IgD-negative memory B cell (primary cell): ENCODE measurements at regions not wholly inside any gene's neighbourhood (a gene's known extent, or its start where the extent isn't known, plus 50 kb on each side); places are given as distances from the start of the nearest gene placed in this dataset.

Experiments
- H3K27ac Mint-ChIP-seq, 3 donors: one replicate each; pipeline ENCODE4 v1.8.0; 2020 to 2022; ENCODE audit warnings: mild to moderate bottlenecking in 3 of 3, mixed read lengths in 3 of 3, moderate library complexity in 1 of 3
- H3K27me3 Mint-ChIP-seq: one replicate; pipeline ENCODE4 v1.8.0; 2021; ENCODE audit warnings: mixed read lengths
- H3K36me3 Mint-ChIP-seq: one replicate; pipeline ENCODE4 v1.8.0; 2020; ENCODE audit warnings: mild to moderate bottlenecking, mixed read lengths
- H3K4me1 Mint-ChIP-seq, 3 donors: one replicate each; pipeline ENCODE4 v1.8.0; 2020 to 2022; ENCODE audit warnings: mixed read lengths in 3 of 3, mild to moderate bottlenecking in 1 of 3
- H3K4me3 Mint-ChIP-seq, 4 donors: one replicate each; pipeline ENCODE4 v1.8.0; 2020 to 2022; ENCODE audit warnings: mild to moderate bottlenecking in 4 of 4, mixed read lengths in 4 of 4, moderate library complexity in 3 of 4
- H3K9me3 Mint-ChIP-seq, 3 donors: one replicate each; pipeline ENCODE4 v1.8.0; 2020 to 2021; ENCODE audit warnings: mixed read lengths in 3 of 3, mild to moderate bottlenecking in 1 of 3

DNA sequence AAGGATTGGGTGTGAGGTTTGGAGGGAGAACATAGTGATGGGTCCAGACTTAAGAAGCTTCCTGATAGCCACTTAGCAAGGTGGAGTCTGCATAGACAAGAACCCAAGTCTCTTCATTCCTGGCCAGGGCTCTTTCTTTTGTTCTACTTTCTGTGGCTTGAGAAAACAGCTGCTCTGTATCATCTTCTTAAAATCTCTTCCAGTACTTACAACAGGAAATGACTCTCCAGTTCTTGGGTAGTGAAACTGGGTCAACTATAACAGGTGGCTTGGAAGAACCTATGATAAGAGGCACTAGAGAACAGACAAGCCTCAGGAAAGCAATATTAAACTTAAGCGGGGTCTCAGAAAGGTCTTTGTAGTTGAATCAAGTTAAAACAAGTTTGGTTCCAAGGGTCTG lies 148.1 kb upstream of the USP24 start:
- Mint-ChIP-seq H3K27ac (no peak overlapping the region), H3K4me3 (no peak overlapping the region), H3K27me3 (peaks cover 6% of the 10 kb centered on the region), H3K36me3 (no peaks in the 10 kb centered on the region), H3K9me3 (peaks cover 0 to 4% (median 3%) of the 10 kb centered on the region in 3 donors), H3K4me1 (no peaks in the 10 kb centered on the region)

DNA sequence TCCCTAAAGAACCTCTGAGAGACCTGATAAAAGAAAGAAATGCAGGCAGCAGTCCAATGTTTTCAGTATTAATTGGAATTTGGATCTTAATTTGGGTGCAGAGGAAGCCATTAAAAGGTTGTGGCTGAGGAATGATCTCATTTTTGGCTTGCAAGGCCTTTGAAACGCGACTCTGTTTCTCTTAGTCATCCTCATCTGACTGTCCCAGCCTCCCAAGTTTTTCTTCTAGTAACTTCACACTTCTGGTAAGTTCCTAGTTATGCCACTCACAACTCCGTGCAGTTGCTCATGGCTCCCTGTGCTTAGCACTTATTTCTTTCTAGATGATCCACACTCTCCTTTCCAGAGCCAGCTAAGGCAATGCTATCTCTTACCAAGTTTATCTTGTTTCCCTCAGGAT lies 147.4 kb upstream of the USP24 start:
- no peaks in the 10 kb centered on the region for H3K9me3 Mint-ChIP-seq
- no peaks in the 10 kb centered on the region for H3K4me1 Mint-ChIP-seq
- H3K27ac Mint-ChIP-seq: peak overlapping the region in 1 of 3 donors; percentile 18
- H3K36me3 Mint-ChIP-seq: no peaks in the 10 kb centered on the region
- no peak overlapping the region for H3K4me3 Mint-ChIP-seq
- H3K27me3 Mint-ChIP-seq: peaks cover 3% of the 10 kb centered on the region

DNA sequence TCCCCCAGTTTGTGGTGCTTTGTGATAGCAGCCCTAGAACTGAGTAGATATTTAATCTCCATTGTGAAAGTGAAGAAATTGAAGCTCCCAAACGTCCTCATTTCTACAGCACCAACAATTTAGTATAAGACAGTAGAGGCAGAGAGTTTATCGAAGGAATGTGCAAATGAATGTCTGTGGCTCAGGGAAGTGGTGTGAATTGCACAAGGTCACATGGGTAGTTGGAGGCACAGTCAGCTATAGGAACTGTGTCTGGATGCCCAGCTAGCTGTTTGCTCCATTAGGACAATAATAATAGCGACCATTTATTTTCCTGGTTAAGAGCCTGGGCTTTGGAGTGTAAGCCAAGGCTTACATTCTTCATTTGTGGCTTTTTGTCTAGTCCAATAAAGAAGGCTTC lies 144.4 kb upstream of the USP24 start:
- Mint-ChIP-seq H3K27me3 (peaks cover 9% of the 10 kb centered on the region), H3K36me3 (no peaks in the 10 kb centered on the region), H3K4me3 (no peak overlapping the region), H3K9me3 (no peaks in the 10 kb centered on the region), H3K4me1 (no peaks in the 10 kb centered on the region), H3K27ac (no peak overlapping the region)

DNA sequence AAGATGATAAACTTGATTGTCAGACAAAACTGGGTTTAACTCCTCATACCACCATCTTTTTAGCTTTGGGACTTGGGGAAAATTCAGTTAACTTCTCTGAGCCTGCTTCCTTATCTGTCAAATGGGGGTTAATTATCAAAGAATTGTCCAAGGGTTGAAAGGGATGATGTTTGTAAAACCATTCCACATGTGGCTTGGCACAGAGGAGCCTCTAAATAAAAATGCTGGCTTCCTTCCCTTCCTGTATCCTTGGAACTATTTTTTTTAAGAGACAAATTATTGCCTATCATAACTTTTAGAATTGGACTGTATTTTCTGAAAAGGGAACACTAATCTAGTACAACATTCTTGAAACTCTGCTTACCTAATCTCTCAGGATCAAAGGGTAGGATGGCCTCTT lies 143.4 kb upstream of the USP24 start:
- Mint-ChIP-seq H3K4me1 (no peaks in the 10 kb centered on the region), H3K4me3 (no peak overlapping the region), H3K27ac (no peak overlapping the region), H3K27me3 (peaks cover 9% of the 10 kb centered on the region), H3K9me3 (no peaks in the 10 kb centered on the region), H3K36me3 (no peaks in the 10 kb centered on the region)

DNA sequence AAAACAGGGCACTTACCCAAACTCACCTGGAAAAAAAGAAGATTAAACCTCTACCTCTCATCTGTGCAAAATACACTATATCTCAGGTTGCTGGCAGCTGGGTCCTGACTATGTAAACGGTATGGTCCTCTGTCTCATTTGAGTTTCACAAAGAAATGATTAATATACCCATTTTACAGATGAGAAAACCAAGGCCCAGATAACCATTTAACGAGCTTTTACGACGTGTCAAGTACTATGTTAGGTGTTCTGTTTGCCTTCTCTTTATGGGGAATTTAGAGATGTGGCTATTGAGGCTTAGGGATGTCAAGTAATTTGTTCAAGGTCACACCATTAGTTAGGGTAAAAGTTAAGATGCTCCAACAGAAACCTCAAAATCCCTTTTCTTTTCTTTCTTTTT lies 140.4 kb upstream of the USP24 start:
- peaks cover 0 to 1% (median 0%) of the 10 kb centered on the region in 3 donors for H3K9me3 Mint-ChIP-seq
- no peaks in the 10 kb centered on the region for H3K36me3 Mint-ChIP-seq
- H3K27me3 Mint-ChIP-seq: peaks cover 10% of the 10 kb centered on the region
- no peak overlapping the region for H3K4me3 Mint-ChIP-seq
- no peak overlapping the region for H3K27ac Mint-ChIP-seq
- H3K4me1 Mint-ChIP-seq: no peaks in the 10 kb centered on the region

DNA sequence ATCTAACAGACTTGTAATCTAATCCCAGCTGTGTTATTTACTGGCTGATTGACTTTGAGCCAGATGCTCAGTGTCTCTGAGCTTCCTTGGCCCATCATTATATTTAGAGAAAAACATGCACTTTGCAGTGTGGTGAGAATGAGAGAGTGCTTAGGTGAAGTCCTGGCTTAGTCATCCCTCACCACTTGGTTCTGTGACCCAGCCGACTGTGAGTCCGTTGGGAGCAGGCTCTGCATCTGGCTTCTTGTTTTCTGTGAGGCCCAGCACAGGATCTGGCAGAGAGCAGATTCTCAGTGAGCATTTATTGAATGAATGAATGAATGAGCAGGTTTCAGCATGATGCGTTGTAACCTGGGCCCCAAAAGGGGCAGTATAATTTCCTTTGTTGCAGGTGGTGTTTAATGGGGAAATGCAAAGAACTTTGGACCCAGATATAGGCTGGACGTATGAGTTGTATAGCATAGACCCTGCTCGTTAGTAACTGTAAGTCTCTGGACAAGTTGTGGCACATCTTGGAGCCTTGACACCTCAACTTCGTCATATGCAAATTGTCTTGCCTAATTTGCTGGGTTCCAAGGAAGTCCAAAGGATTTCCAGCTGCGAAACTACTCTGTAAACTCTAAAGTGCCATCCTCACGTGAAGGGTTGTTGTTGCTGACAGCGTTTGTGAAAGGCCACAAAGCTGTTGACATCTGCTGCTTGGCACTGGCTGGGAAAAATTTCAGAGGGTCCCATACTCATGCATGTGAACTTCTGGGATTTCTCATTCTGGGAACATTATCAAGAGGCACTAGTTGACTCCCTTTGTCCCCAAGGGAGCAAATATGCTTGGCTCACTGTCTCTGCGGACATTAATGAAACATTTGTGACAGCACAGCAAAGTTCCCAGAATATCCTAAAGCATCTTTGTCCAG lies 138.8 kb upstream of the USP24 start:
- Mint-ChIP-seq H3K4me1 (no peaks in the 10 kb centered on the region), H3K4me3 (no peak overlapping the region), H3K36me3 (no peaks in the 10 kb centered on the region), H3K27me3 (peaks cover 8% of the 10 kb centered on the region), H3K9me3 (peaks cover 0 to 1% (median 0%) of the 10 kb centered on the region in 3 donors), H3K27ac (no peak overlapping the region)

DNA sequence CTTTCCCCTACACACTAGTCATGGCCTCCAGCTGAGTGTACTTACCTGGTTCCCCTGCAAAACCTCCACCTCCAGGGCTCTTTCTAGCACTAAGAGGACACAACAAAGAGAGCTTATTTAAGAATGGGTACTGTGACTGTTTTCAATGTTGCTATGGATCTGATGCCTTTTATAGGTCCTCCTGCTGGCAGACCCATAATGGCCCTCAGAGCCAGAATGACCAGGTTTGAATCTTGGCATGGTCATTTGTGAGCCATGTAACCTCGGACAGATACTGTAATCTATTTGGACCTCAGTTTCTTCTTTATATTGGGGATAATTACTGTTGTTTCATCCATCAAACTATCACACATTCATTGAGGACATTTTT lies 137.6 kb upstream of the USP24 start:
- no peak overlapping the region for H3K4me3 Mint-ChIP-seq
- peaks cover 0 to 1% (median 0%) of the 10 kb centered on the region in 3 donors for H3K9me3 Mint-ChIP-seq
- no peaks in the 10 kb centered on the region for H3K4me1 Mint-ChIP-seq
- H3K27ac Mint-ChIP-seq: no peak overlapping the region
- no peaks in the 10 kb centered on the region for H3K36me3 Mint-ChIP-seq
- peaks cover 8% of the 10 kb centered on the region for H3K27me3 Mint-ChIP-seq

DNA sequence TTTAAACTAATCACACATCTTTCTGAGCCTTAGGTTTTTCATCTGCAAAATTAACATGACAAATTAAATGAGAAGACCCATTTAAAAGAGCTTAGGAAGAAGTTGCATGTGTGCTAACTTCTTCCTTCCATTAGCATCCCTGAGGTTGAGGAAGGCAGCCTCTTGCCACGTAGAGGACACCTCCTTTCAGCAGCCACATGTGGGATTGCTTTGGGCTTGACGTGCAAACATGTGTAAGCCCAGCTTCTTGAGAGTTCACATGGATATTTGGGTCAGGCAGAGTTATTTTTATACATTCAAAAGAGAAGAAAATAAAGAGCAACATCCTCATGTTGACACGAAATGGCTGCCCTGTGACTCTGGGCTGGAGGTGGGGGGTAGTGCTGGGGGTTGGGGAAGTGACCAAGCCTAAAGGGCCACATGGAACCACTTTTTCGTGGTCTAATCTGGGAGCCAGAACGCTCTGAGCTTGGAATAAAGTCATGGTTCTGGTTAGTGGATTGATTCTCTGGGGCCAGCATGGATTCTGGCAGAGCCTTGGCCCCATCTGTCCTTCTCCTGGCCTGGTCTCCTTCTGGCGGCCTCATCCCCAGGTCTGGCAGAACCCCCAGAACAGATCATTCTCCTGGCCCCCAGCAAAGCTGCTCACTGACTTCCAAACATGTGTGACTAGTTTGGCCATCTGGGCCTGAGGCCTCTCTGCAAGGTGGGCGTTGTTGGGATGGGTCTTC lies 137.1 kb upstream of the USP24 start:
- Mint-ChIP-seq H3K4me3 (no peak overlapping the region), H3K9me3 (peaks cover 0 to 1% (median 0%) of the 10 kb centered on the region in 3 donors)

DNA sequence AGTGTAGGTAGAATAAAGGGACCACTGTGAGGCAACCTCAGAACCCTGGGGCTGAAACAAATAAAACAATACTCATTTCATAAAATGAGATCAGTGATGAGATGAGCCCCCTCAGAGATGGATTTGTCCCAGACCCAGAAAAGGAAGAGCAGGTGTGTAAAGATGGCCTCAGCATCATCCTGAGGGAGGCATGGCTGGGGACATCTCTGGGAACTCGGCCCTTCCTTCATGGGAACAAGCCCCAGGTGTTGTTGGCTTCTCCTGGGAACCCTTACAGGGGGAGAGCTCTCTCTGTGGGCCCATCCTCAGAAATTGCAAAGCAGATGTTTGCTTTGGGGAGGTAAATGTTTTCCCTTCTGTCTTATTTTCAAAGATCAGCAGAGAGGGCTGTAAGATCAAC lies 133.2 kb upstream of the USP24 start:
- H3K4me1 Mint-ChIP-seq: peaks cover 0 to 2% (median 2%) of the 10 kb centered on the region in 3 donors
- H3K36me3 Mint-ChIP-seq: no peaks in the 10 kb centered on the region
- H3K27ac Mint-ChIP-seq: no peak overlapping the region
- H3K27me3 Mint-ChIP-seq: peaks cover 5% of the 10 kb centered on the region
- H3K9me3 Mint-ChIP-seq: peaks cover 0 to 4% (median 1%) of the 10 kb centered on the region in 3 donors
- no peak overlapping the region for H3K4me3 Mint-ChIP-seq

More for the DNA sequence above, 137.1 kb upstream of the USP24 start:
- H3K36me3 Mint-ChIP-seq: no peaks in the 10 kb centered on the region
- H3K27ac Mint-ChIP-seq: peak overlapping the region in 1 of 3 donors; percentile 27
- H3K27me3 Mint-ChIP-seq: peaks cover 8% of the 10 kb centered on the region
- no peaks in the 10 kb centered on the region for H3K4me1 Mint-ChIP-seq

DNA sequence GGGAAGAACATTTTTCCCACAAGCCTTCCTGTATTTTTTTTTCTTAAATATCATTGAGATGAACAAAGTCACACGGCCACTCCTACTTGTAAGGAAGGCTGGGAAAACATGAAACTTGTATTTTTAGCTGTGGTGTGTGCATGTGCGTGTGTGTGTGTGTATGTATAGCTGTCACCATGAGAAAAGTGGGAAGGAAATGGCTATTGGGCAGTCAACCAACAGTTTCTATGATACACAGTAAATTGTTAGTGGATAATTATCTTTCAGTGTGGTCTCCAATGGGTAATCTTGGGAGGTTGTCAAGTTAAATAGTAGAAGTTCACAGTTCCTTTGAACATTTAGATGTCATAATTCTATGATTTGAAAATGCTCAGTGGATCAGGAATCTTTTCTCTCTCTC lies 132.7 kb upstream of the USP24 start:
- Mint-ChIP-seq H3K4me1 (peaks cover 0 to 2% (median 2%) of the 10 kb centered on the region in 3 donors), H3K9me3 (peaks cover 0 to 4% (median 1%) of the 10 kb centered on the region in 3 donors), H3K36me3 (no peaks in the 10 kb centered on the region), H3K27ac (no peak overlapping the region), H3K4me3 (no peak overlapping the region), H3K27me3 (peaks cover 5% of the 10 kb centered on the region)

DNA sequence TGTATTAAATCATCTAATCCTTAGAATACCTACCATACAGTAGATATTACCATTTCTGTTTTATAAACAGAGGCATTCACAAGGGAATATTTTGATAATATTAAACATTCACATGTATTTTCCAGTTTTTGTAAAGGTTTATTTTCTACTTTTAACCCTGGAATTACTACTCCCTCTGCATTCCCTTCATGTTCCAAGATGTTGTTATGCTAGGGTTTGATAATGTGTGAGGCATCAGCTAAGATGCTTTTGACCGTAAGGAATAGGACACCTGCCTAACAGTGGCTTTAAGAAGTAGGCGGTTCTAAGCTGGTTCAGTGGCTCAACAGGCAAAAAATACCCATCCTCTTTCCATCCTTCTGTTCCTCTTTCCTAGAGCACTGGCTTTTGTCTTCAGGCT lies 131.9 kb upstream of the USP24 start:
- H3K4me3 Mint-ChIP-seq: no peak overlapping the region
- H3K27ac Mint-ChIP-seq: no peak overlapping the region
- H3K27me3 Mint-ChIP-seq: peaks cover 4% of the 10 kb centered on the region
- H3K9me3 Mint-ChIP-seq: peaks cover 0 to 4% (median 1%) of the 10 kb centered on the region in 3 donors
- peaks cover 0 to 2% (median 2%) of the 10 kb centered on the region in 3 donors for H3K4me1 Mint-ChIP-seq
- no peaks in the 10 kb centered on the region for H3K36me3 Mint-ChIP-seq

DNA sequence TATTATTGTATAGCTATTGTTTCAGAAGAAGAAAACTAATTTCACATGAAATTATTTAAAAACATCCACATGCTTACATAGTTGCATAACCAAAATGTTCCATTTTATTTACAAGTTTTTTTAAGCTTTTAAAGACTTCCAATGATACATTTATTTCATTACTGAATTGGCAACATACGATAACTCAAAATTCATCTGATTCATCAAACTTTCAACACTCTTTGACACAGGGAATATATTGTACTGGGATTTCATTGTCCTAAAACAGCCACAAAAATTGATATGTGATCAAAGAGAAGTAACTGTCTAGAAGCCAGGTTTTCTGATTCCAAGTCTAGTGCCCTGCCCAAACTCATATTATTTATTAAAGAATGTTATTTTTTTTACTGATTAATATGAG lies 131.4 kb upstream of the USP24 start:
- H3K27me3 Mint-ChIP-seq: peaks cover 4% of the 10 kb centered on the region
- H3K4me3 Mint-ChIP-seq: no peak overlapping the region
- no peak overlapping the region for H3K27ac Mint-ChIP-seq
- H3K4me1 Mint-ChIP-seq: peaks cover 0 to 2% (median 2%) of the 10 kb centered on the region in 3 donors
- no peaks in the 10 kb centered on the region for H3K36me3 Mint-ChIP-seq
- peaks cover 0 to 4% (median 0%) of the 10 kb centered on the region in 3 donors for H3K9me3 Mint-ChIP-seq

DNA sequence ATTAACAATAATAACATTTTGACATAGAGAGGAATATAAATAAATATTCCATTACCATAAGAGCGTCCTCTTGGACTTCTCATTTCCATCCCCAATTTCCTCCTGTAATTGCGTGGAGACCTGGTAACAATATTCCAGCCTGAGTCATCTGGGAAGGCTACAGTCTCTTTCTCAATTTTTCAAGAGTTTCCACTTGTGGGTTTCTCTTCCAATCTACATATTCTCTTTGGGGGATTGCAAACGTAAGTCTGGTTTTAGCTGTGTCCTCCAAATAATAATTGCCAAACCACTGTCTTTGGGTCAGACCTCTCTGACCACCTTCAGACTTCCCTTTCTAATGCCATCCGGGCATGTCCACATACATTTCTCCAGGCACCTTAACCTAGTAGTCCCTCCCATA lies 124.5 kb upstream of the USP24 start:
- no peak overlapping the region for H3K4me3 Mint-ChIP-seq
- peaks cover 4 to 15% (median 10%) of the 10 kb centered on the region in 3 donors for H3K9me3 Mint-ChIP-seq
- H3K27ac Mint-ChIP-seq: peak overlapping the region in 1 of 3 donors; percentile 6
- H3K36me3 Mint-ChIP-seq: no peaks in the 10 kb centered on the region
- H3K27me3 Mint-ChIP-seq: no peaks in the 10 kb centered on the region
- H3K4me1 Mint-ChIP-seq: no peaks in the 10 kb centered on the region

DNA sequence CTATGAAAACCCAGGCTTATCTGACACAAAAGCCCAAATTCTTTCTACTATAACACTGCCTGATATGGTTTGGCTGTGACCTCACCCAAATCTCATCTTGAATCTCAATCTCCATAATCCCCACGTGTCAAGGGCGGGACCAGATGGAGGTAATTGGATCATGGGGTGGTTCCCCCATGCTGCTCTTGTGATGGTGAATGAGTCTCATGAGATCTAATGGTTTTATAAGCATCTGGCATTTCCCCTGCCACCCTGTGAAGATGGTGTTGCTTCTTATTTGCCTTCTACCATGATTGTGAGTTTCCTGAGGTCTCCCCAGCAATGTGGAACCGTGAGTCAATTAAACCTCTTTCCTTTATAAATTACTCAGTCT lies 123.3 kb upstream of the USP24 start:
- Mint-ChIP-seq H3K4me3 (no peak overlapping the region), H3K9me3 (peaks cover 4 to 15% (median 12%) of the 10 kb centered on the region in 3 donors), H3K4me1 (no peaks in the 10 kb centered on the region), H3K27ac (no peak overlapping the region), H3K27me3 (no peaks in the 10 kb centered on the region), H3K36me3 (peaks cover 4% of the 10 kb centered on the region)

DNA sequence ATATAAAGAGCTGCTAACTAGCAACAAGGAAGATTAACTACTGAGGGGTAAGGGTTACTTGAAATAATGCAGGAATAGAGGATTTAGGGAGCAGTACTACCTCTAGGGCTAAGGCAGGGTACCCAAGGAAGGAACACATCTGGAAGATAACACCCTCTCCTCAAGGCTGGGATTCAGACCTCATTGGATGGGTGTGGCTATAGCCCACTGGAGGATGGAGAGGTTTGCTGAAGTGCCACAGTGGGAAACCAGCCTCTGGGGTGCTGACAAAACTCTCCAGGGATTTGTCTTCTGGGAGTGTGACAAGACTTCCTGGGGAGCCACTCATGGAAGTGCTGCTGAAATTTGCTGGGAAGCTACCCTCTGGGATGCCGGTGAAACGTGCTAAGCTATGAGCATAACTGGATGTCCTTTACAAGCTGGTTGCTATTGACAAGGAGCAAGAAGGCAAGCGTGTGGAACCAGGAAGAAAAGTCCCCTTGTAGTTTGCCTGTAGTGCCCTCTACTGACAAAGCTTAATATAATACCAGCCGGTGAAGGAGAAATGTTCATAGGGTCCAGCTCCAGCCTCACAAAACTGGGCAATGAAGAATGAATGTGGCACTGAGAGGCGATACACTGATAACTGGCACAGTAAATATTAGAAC lies 122.8 kb upstream of the USP24 start:
- H3K36me3 Mint-ChIP-seq: peaks cover 4% of the 10 kb centered on the region
- H3K4me1 Mint-ChIP-seq: no peaks in the 10 kb centered on the region
- H3K9me3 Mint-ChIP-seq: peaks cover 4 to 15% (median 12%) of the 10 kb centered on the region in 3 donors
- H3K4me3 Mint-ChIP-seq: no peak overlapping the region
- H3K27ac Mint-ChIP-seq: no peak overlapping the region
- H3K27me3 Mint-ChIP-seq: no peaks in the 10 kb centered on the region
